CD4-positive, CD25-positive, alpha-beta regulatory T cell (primary cell): ENCODE measurements at regions not wholly inside any gene's neighbourhood (a gene's known extent, or its start where the extent isn't known, plus 50 kb on each side); places are given as distances from the start of the nearest gene placed in this dataset.

Experiments
- ATAC-seq, 2 donors: fragments of 150-1000 bp; cut with Tn5 transposase; one replicate each; pipeline ENCODE4 v1.10.0; 2021; ENCODE audit warnings: low read depth in 2 of 2, moderate number of reproducible peaks in 2 of 2, moderate library complexity in 1 of 2
- DNase-seq, 3 donors: peaks; one replicate each; pipeline versions ENCODE4 v3.0.0 to v3.0.0-alpha.2; 2012 to 2022; ENCODE audit warnings: mixed read lengths in 1 of 3
- H3K27ac ChIP-seq: one replicate; pipeline ENCODE4 v1.7.0; 2013; ENCODE audit warnings: mild to moderate bottlenecking, low read length; ENCODE audit not compliant: insufficient read depth, poor library complexity, severe bottlenecking
- H3K27me3 ChIP-seq: one replicate; pipeline ENCODE4 v1.7.0; 2013; ENCODE audit warnings: low read length; ENCODE audit not compliant: control insufficient read depth, insufficient read depth
- H3K36me3 ChIP-seq: one replicate; pipeline ENCODE4 v1.7.0; 2013; ENCODE audit warnings: mild to moderate bottlenecking, low read length, moderate library complexity; ENCODE audit not compliant: control insufficient read depth, insufficient read depth
- H3K4me1 ChIP-seq: 2 replicates; pipeline ENCODE4 v1.7.0; 2013; ENCODE audit warnings: mild to moderate bottlenecking, low read length; ENCODE audit not compliant: insufficient read depth, control insufficient read depth, poor library complexity, severe bottlenecking
- H3K4me3 ChIP-seq: one replicate; pipeline ENCODE4 v1.7.0; 2013; ENCODE audit warnings: low read depth, mild to moderate bottlenecking, low read length, moderate library complexity
- H3K9me3 ChIP-seq, 2 experiments: 1 replicate in 1 of 2; 2 replicates in 1 of 2; pipeline ENCODE4 v1.7.0; 2013; ENCODE audit warnings: low read length in 2 of 2, mild to moderate bottlenecking in 1 of 2, moderate library complexity in 1 of 2; ENCODE audit not compliant: control insufficient read depth in 2 of 2
- H3K27ac Mint-ChIP-seq, 3 donors: one replicate each; pipeline ENCODE4 v1.8.0; 2020 to 2022; ENCODE audit warnings: mild to moderate bottlenecking in 3 of 3, mixed read lengths in 3 of 3, moderate library complexity in 2 of 3
- H3K27me3 Mint-ChIP-seq: one replicate; pipeline ENCODE4 v1.8.0; 2022; ENCODE audit warnings: mild to moderate bottlenecking, mixed read lengths
- H3K36me3 Mint-ChIP-seq: one replicate; pipeline ENCODE4 v1.8.0; 2020; ENCODE audit warnings: mixed read lengths
- H3K4me1 Mint-ChIP-seq, 4 donors: one replicate each; pipeline ENCODE4 v1.8.0; 2020 to 2022; ENCODE audit warnings: mixed read lengths in 4 of 4, mild to moderate bottlenecking in 1 of 4
- H3K4me3 Mint-ChIP-seq, 4 donors: one replicate each; pipeline ENCODE4 v1.8.0; 2020 to 2022; ENCODE audit warnings: mild to moderate bottlenecking in 4 of 4, mixed read lengths in 4 of 4, moderate library complexity in 3 of 4
- H3K9me3 Mint-ChIP-seq, 7 donors: one replicate each; pipeline ENCODE4 v1.8.0; 2020 to 2022; ENCODE audit warnings: mixed read lengths in 7 of 7, mild to moderate bottlenecking in 3 of 7, moderate library complexity in 2 of 7

GRCh38 chr6:14571001-14571400, 453.4 kb downstream of the CD83 start:
- no peaks in the 10 kb centered on the region for H3K36me3 Mint-ChIP-seq
- ATAC-seq (no peak), DNase-seq (no peak)
- H3K4me1 Mint-ChIP-seq, result no peaks in the 10 kb centered on the region
- H3K4me3 ChIP-seq, result no peak overlapping the region
- no peaks in the 10 kb centered on the region for H3K9me3 ChIP-seq
- H3K27me3 ChIP-seq, result no peaks in the 10 kb centered on the region
- H3K27ac Mint-ChIP-seq, result no peak overlapping the region
- H3K4me1 ChIP-seq, result no peaks in the 10 kb centered on the region
- H3K36me3 ChIP-seq, result no peaks in the 10 kb centered on the region
- H3K4me3 Mint-ChIP-seq, result no peak overlapping the region
- H3K9me3 Mint-ChIP-seq, result peaks cover 0 to 5% (median 0%) of the 10 kb centered on the region in 7 donors
- H3K27ac ChIP-seq, result no peak overlapping the region
- H3K27me3 Mint-ChIP-seq, result no peaks in the 10 kb centered on the region

GRCh38 chr6:14571746-14572145, 454.2 kb downstream of the CD83 start:
- DNase-seq, result no peak
- no peak for ATAC-seq
- Histone ChIP-seq H3K36me3 (no peaks in the 10 kb centered on the region), H3K9me3 (no peaks in the 10 kb centered on the region), H3K27me3 (no peaks in the 10 kb centered on the region), H3K4me1 (no peaks in the 10 kb centered on the region), H3K27ac (no peak overlapping the region), H3K4me3 (no peak overlapping the region)
- Mint-ChIP-seq H3K36me3 (no peaks in the 10 kb centered on the region), H3K27ac (peak overlapping the region in 1 of 3 donors; percentile 90), H3K4me1 (no peaks in the 10 kb centered on the region), H3K9me3 (peaks cover 0 to 5% (median 1%) of the 10 kb centered on the region in 7 donors), H3K27me3 (no peaks in the 10 kb centered on the region), H3K4me3 (no peak overlapping the region)

- H3K9me3 Mint-ChIP-seq, result peaks cover 0 to 5% (median 2%) of the 10 kb centered on the region in 7 donors
- no peaks in the 10 kb centered on the region for H3K27me3 ChIP-seq
- H3K36me3 Mint-ChIP-seq, result no peaks in the 10 kb centered on the region
- H3K4me1 Mint-ChIP-seq, result no peaks in the 10 kb centered on the region
- no peaks in the 10 kb centered on the region for H3K27me3 Mint-ChIP-seq
- no peak for DNase-seq
- no peaks in the 10 kb centered on the region for H3K4me1 ChIP-seq
- H3K4me3 ChIP-seq, result no peak overlapping the region
- ATAC-seq, result no peak
- no peaks in the 10 kb centered on the region for H3K36me3 ChIP-seq
- H3K4me3 Mint-ChIP-seq, result no peak overlapping the region
- H3K27ac ChIP-seq, result no peak overlapping the region
- no peak overlapping the region for H3K27ac Mint-ChIP-seq
- no peaks in the 10 kb centered on the region for H3K9me3 ChIP-seq
Observed at GRCh38 chr6:14573267-14573666, 455.7 kb downstream of the CD83 start.

- no peak overlapping the region for H3K27ac ChIP-seq
- no peak for ATAC-seq
- H3K9me3 Mint-ChIP-seq, result peaks cover 0 to 5% (median 2%) of the 10 kb centered on the region in 7 donors
Observed at GRCh38 chr6:14573703-14574290, 456.2 kb downstream of the CD83 start.

GRCh38 chr6:14575961-14576360, 458.4 kb downstream of the CD83 start:
- H3K4me1 Mint-ChIP-seq, result no peaks in the 10 kb centered on the region
- H3K4me1 ChIP-seq, result no peaks in the 10 kb centered on the region
- H3K27ac ChIP-seq, result no peak overlapping the region
- H3K27ac Mint-ChIP-seq, result no peak overlapping the region
- no peaks in the 10 kb centered on the region for H3K36me3 ChIP-seq
- ATAC-seq (no peak), DNase-seq (no peak)
- no peaks in the 10 kb centered on the region for H3K27me3 ChIP-seq
- no peak overlapping the region for H3K4me3 Mint-ChIP-seq
- H3K36me3 Mint-ChIP-seq, result no peaks in the 10 kb centered on the region
- H3K4me3 ChIP-seq, result no peak overlapping the region
- H3K9me3 ChIP-seq, result no peaks in the 10 kb centered on the region
- H3K9me3 Mint-ChIP-seq, result peaks cover 0 to 5% (median 2%) of the 10 kb centered on the region in 7 donors
- peaks cover 4% of the 10 kb centered on the region for H3K27me3 Mint-ChIP-seq

More at GRCh38 chr6:14573703-14574290, 456.2 kb downstream of the CD83 start:
- Histone ChIP-seq H3K36me3 (no peaks in the 10 kb centered on the region), H3K27me3 (no peaks in the 10 kb centered on the region), H3K9me3 (no peaks in the 10 kb centered on the region), H3K4me1 (no peaks in the 10 kb centered on the region), H3K4me3 (no peak overlapping the region)
- Mint-ChIP-seq H3K36me3 (no peaks in the 10 kb centered on the region), H3K4me3 (no peak overlapping the region), H3K27me3 (peaks cover 3% of the 10 kb centered on the region), H3K4me1 (no peaks in the 10 kb centered on the region), H3K27ac (no peak overlapping the region)
- no peak for DNase-seq

- Mint-ChIP-seq H3K4me1 (no peaks in the 10 kb centered on the region), H3K9me3 (peaks cover 0 to 8% (median 3%) of the 10 kb centered on the region in 7 donors), H3K27me3 (peaks cover 4% of the 10 kb centered on the region), H3K4me3 (no peak overlapping the region), H3K36me3 (no peaks in the 10 kb centered on the region), H3K27ac (no peak overlapping the region)
- Histone ChIP-seq H3K9me3 (no peaks in the 10 kb centered on the region), H3K36me3 (no peaks in the 10 kb centered on the region), H3K27ac (no peak overlapping the region), H3K27me3 (no peaks in the 10 kb centered on the region), H3K4me3 (no peak overlapping the region), H3K4me1 (no peaks in the 10 kb centered on the region)
- DNase-seq (no peak), ATAC-seq (no peak)
Observed at GRCh38 chr6:14578994-14579393, 461.4 kb downstream of the CD83 start.

GRCh38 chr6:14582749-14583148, 465.2 kb downstream of the CD83 start:
- no peaks in the 10 kb centered on the region for H3K36me3 Mint-ChIP-seq
- no peaks in the 10 kb centered on the region for H3K36me3 ChIP-seq

GRCh38 chr6:14583826-14584225, 466.3 kb downstream of the CD83 start:
- Mint-ChIP-seq H3K4me3 (no peak overlapping the region), H3K4me1 (no peaks in the 10 kb centered on the region), H3K27ac (no peak overlapping the region), H3K27me3 (peaks cover 1% of the 10 kb centered on the region), H3K9me3 (peaks cover 0 to 7% (median 0%) of the 10 kb centered on the region in 7 donors), H3K36me3 (no peaks in the 10 kb centered on the region)
- ATAC-seq (no peak), DNase-seq (no peak)
- H3K27me3 ChIP-seq, result no peaks in the 10 kb centered on the region
- H3K36me3 ChIP-seq, result no peaks in the 10 kb centered on the region
- H3K27ac ChIP-seq, result no peak overlapping the region
- no peaks in the 10 kb centered on the region for H3K4me1 ChIP-seq
- no peak overlapping the region for H3K4me3 ChIP-seq
- H3K9me3 ChIP-seq, result no peaks in the 10 kb centered on the region

More at GRCh38 chr6:14582749-14583148, 465.2 kb downstream of the CD83 start:
- DNase-seq (no peak), ATAC-seq (no peak)
- no peaks in the 10 kb centered on the region for H3K4me1 Mint-ChIP-seq
- peaks cover 0 to 7% (median 0%) of the 10 kb centered on the region in 7 donors for H3K9me3 Mint-ChIP-seq
- no peaks in the 10 kb centered on the region for H3K4me1 ChIP-seq
- H3K4me3 ChIP-seq, result no peak overlapping the region
- H3K27me3 Mint-ChIP-seq, result peaks cover 4% of the 10 kb centered on the region
- H3K27ac ChIP-seq, result no peak overlapping the region
- no peak overlapping the region for H3K4me3 Mint-ChIP-seq
- no peaks in the 10 kb centered on the region for H3K27me3 ChIP-seq
- H3K9me3 ChIP-seq, result no peaks in the 10 kb centered on the region
- H3K27ac Mint-ChIP-seq, result no peak overlapping the region
